ENCODE measurements at regions not wholly inside any gene's neighbourhood (a gene's known extent, or its start where the extent isn't known, plus 50 kb on each side); places are given as distances from the start of the nearest gene placed in this dataset.

DNA sequence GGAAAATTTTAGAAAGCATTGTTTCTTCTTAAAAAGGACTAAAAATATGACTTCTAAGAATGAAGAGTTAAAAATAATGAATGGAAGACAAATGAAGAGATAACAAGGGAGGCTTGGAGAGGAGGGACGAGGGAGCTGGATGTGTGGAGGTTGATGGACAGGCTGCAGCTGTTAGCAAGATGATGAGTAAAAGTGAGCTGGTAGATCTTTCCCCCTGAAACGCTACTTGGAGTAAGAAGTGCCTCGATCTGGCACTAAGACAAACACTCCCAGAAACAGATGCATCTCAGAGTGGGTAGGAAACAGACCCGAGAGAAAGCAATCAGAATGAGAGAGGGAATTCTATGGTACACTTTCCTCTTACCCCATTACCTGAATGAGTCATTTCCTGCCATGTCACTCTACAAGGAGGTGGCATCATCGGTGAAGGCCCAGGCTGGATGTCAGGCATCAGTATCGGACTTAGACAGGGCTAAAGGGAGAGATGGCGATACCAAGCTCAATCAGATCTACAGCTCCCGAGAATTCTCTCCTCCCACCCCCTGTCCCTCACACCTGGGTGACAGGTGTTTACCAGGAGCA, 154.1 kb upstream of the BMP2 start:
- no peak for DNase-seq (ENCODE audit: low spot score)

- no peak for DNase-seq (ENCODE audit: low spot score)
Observed at GRCh38 chr20:6612606-6612923, 154.9 kb upstream of the BMP2 start.

- DNase-seq (ENCODE audit: low spot score): no peak
Observed at GRCh38 chr20:6611911-6612605, 155.4 kb upstream of the BMP2 start.

DNA sequence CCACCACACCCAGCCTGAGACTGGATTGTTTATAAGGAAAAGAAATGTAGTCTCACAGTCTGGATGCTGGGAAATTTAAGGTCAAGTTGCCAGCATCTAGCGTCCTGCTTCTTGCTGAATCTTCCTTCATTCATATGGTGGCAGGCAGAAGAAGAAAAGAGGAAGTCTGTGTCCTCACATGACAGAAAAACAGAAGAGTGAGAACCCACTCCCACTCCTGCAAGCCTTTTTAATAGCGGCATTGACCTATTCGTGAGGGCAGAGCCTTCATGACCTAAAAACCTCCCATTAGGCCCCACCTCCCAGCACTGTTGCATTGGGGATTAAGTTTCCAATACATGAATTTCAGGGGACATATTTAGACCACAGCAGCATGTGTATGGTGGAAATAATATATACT, 160.8 kb upstream of the BMP2 start:
- DNase-seq (ENCODE audit: low spot score): no peak

GRCh38 chr20:6605055-6605935, 162.2 kb upstream of the BMP2 start:
- no peak for DNase-seq (ENCODE audit: low spot score)

GRCh38 chr20:6604179-6604578, 163.3 kb upstream of the BMP2 start:
- no peak for DNase-seq (ENCODE audit: low spot score)

- no peak for DNase-seq (ENCODE audit: low spot score)
Observed at GRCh38 chr20:6599876-6600735, 167.4 kb upstream of the BMP2 start.

- no peak for DNase-seq (ENCODE audit: low spot score)
Observed at GRCh38 chr20:6595704-6596103, 171.8 kb upstream of the BMP2 start.

GRCh38 chr20:6590891-6591637, 176.4 kb upstream of the BMP2 start:
- DNase-seq (ENCODE audit: low spot score): peak; percentile 15

- no peak for DNase-seq (ENCODE audit: low spot score)
Observed at GRCh38 chr20:6588296-6588695, 179.2 kb upstream of the BMP2 start.

DNA sequence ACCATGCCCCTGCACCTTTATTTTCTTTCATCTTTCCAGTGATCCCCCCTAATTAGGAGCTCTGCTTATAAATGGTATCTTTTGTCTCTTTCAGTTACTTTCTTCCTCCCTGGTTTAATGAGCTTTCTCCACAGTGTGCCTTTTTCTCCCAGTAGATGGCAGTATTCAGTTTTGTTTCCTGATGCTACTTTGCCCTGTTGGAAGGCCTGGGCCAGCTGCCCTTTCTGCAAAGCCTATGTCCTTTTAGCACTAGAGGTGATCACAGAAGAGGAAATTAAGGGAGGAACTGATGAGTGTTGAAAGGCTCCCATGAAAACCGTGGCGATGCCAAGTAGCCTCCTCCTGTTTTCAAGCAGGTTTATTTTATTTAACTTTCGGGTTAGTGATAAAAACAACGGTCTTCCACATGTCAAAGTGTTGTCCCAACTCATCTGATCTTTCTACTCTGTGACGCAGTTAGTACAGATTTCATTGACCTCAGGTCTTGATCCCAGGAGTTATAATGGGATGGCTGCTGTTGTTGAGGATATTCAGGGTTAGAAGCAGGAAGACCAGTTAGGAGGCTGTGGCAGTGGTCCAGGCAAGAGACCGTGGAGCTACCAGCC, 184.2 kb upstream of the BMP2 start:
- DNase-seq (ENCODE audit: low spot score): peak; percentile 62

GRCh38 chr20:6582449-6582848, 185.0 kb upstream of the BMP2 start:
- DNase-seq (ENCODE audit: low spot score): no peak

DNA sequence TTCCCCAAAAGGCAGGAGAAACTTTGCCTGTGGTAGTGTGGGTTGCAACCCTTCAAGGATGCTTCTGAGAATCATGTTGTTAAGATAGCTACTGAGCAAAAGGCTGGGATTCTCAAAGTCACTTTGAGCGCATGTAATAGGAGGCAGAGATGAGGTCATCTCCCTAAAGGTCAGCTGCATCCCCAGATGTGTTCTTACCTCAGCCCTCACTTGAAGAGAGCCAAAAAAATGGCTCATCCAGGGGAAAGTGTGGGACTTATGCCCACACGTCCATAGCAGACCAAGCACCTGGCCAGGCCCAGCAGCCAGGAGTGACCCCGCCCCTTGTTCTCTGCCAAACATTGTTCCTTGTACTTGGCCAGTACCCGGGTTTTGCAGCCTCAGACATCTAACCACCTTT, 187.0 kb upstream of the BMP2 start:
- no peak for DNase-seq (ENCODE audit: low spot score)

DNA sequence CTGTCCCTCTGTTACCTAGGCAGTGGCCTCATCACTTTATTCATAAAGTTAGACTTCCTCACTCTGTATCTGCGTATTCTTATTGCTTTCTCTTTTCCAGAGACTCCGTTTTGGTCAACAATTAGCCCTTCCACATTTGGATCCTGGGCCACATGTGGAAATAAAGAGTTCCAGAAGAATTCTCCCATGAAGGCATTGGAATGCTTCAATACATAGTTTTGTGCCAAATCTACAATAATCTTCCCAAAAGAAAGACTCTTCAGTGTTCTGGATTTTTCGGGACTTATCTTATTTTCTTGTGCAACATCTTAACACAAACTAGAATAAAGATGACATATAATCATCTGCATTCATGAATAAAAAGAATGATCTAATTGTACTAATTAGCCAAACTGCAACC, 187.7 kb upstream of the BMP2 start:
- no peak for DNase-seq (ENCODE audit: low spot score)

DNA sequence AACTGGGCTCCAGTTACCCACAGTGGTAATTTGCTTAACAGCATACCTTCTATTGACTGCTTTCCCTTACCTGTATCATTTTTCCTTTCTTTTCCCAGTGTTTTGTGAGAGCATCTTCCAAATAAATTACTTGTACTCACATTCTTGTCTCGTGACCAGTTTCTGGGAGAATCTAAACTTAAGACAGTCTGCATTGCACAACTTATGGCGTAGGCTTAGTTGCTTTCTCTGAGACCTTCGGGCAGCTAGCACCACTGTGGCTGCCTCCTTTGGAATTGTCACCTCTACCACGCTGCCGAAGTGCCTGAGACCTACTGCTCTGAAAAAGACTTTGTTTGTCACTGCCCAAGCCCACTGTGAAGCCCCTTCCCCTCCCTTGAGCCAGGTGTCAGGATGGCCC, 188.1 kb upstream of the BMP2 start:
- DNase-seq (ENCODE audit: low spot score): no peak

DNA sequence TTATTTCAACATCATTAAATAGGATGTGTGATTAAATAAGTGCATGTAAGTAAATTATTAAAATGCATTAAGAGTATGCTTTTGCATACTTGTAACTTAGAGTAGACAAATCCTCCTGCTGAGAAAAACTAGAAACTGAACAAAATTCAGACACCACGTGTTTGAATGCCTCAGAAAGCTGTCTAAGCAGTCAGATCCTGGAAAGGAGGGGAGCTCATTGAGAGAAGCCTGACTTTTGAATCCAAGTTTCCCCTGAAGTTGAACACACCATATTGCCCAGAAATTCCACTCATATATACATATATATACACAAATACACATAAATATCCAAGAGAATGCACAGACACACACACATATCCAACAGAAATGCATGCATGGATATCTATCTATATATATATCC, 190.0 kb upstream of the BMP2 start:
- no peak for DNase-seq (ENCODE audit: low spot score)

- no peak for DNase-seq (ENCODE audit: low spot score)
Observed at GRCh38 chr20:6576726-6577125, 190.8 kb upstream of the BMP2 start.

DNA sequence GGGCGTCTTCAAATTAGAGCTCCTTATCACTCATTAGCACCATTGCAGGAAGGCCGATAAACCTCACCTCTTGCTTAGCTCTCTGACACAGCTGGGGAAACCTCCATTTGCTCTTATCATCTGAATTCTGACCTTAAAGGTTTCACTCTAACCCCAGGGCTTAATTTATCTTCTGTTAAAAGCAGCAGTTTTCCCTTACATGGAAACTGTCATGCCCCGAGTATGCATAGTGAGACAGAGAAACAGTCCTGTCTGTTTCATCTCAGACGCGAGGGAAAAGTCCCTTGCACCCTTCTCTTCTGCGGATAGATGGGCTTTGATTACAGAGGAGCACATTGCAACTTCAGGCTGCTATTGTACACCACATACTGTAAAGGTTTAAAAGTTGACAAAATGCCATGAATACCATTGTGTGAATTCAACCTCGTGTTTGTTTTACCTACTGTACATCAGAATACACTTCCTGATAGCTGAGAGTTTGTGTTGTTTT, 191.5 kb upstream of the BMP2 start:
- DNase-seq (ENCODE audit: low spot score): no peak

DNA sequence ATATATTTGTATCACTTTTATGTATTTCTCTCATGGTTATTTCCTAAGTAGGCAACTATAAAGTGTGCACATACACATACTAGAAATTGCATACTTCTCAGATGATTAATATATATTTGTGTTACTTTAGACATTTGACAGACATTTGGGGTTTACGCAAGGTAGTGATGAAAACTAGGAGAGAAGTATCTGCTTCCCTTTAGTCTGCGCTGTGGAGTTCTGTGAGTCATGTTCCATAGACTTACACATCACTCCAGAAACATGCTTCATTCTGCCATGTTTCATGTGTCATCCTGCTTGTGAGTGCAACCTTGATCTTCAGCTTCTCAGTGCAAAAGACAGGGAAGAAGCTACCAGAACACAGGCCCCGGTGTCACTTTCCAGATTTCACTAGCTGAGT, 200.7 kb upstream of the BMP2 start:
- DNase-seq (ENCODE audit: low spot score): no peak

GRCh38 chr20:6562111-6562510, 205.4 kb upstream of the BMP2 start:
- peak; percentile 31 for DNase-seq (ENCODE audit: low spot score)

- DNase-seq (ENCODE audit: low spot score): no peak
Observed at GRCh38 chr20:6560978-6561377, 206.5 kb upstream of the BMP2 start.
